Breast epithelium (tissue), 4 donors: ENCODE measurements at regions not wholly inside any gene's neighbourhood (a gene's known extent, or its start where the extent isn't known, plus 50 kb on each side); places are given as distances from the start of the nearest gene placed in this dataset.
"Not testable (repeated sequence)": the region's sequence is repeated elsewhere in the genome, so short reads cannot be mapped to it uniquely, and the experiment has no call there.

Experiments used
- DNase-seq, 2 donors: peaks; one replicate each; pipeline ENCODE4 v3.0.0-alpha.2; 2019; ENCODE audit warnings: low spot score in 2 of 2
- H3K27ac ChIP-seq, 2 donors: fragments of 200-600 bp; sonication (generic) in 1 of 2; one replicate each; pipeline ENCODE4 v1.5.1; 2016 to 2019; ENCODE audit warnings: mild to moderate bottlenecking in 1 of 2
- H3K27me3 ChIP-seq, 2 donors: fragments of 200-600 bp; sonication (generic) in 1 of 2; one replicate each; pipeline versions ENCODE4 v1.5.1 to v1.6.0; 2017 to 2019; ENCODE audit warnings: control low read depth in 1 of 2, mild to moderate bottlenecking in 1 of 2
- H3K36me3 ChIP-seq: fragments of 200-600 bp; one replicate; pipeline ENCODE4 v1.5.1; 2019
- H3K4me1 ChIP-seq, 2 donors: fragments of 200-600 bp; sonication (generic); one replicate each; pipeline ENCODE4 v1.5.1; 2016 to 2019; ENCODE audit warnings: control low read depth in 1 of 2
- H3K4me3 ChIP-seq, 3 donors: fragments of 200-600 bp; sonication (generic); 1 replicate in 2 of 3; 2 replicates in 1 of 3; pipeline ENCODE4 v1.5.1; 2016 to 2019; ENCODE audit warnings: mild to moderate bottlenecking in 3 of 3, moderate library complexity in 2 of 3
- H3K9me3 ChIP-seq, 2 donors: fragments of 200-600 bp; sonication (generic) in 1 of 2; one replicate each; pipeline ENCODE4 v1.5.1; 2016 to 2019; ENCODE audit warnings: control low read depth in 1 of 2
- POLR2A ChIP-seq: fragments of 450-650 bp; IDR thresholded peaks from one replicate; pipeline ENCODE4 v1.6.1; 2016; ENCODE audit warnings: antibody characterized with exemption, mild to moderate bottlenecking, moderate library complexity
- POLR2AphosphoS5 ChIP-seq, 3 donors: sonication (generic); formaldehyde crosslinking; IDR thresholded peaks; one replicate each; pipeline ENCODE4 v1.6.1; 2017; ENCODE audit warnings: antibody characterized with exemption in 3 of 3
- intact Hi-C: fragments of 100-400 bp; cut with DNase I; formaldehyde crosslinking; loops from one replicate; pipeline ENCODE4 v1.15.1; 2023; ENCODE audit warnings: low total_unique reads
- TF ChIP-seq, protein P1 (sequence below), 3 donors: fragments of 450-650 bp; IDR thresholded peaks; one replicate each; pipeline ENCODE4 v1.5.1; 2016 to 2017; ENCODE audit warnings: antibody characterized with exemption in 3 of 3, mild to moderate bottlenecking in 3 of 3, moderate library complexity in 3 of 3

DNA sequence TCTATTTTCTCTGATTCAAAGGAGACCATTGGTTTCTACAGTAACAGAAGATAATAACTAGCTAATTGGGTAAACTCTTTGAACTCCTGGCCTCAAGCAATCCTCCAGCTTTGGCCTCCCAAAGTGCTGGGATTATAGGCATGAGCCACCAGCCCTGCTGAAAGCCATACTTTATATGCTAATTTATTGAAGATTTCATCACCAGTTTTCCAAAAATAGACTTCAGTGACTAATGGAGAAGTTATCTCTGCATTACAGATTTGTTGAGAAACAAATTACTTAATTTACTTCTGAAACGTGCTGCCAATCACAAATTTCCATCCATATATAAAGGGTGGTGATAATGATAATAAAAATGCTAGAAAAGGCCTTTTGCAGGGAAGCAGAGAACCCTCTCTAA is 1758.1 kb upstream of the SEL1L start:
- Histone ChIP-seq H3K9me3 (no peaks in the 10 kb centered on the region), H3K27me3 (no peaks in the 10 kb centered on the region), H3K27ac (no peak overlapping the region), H3K4me3 (no peak overlapping the region), H3K4me1 (no peaks in the 10 kb centered on the region), H3K36me3 (no peaks in the 10 kb centered on the region)
- no peak for DNase-seq
- TF ChIP-seq, protein P1, sequence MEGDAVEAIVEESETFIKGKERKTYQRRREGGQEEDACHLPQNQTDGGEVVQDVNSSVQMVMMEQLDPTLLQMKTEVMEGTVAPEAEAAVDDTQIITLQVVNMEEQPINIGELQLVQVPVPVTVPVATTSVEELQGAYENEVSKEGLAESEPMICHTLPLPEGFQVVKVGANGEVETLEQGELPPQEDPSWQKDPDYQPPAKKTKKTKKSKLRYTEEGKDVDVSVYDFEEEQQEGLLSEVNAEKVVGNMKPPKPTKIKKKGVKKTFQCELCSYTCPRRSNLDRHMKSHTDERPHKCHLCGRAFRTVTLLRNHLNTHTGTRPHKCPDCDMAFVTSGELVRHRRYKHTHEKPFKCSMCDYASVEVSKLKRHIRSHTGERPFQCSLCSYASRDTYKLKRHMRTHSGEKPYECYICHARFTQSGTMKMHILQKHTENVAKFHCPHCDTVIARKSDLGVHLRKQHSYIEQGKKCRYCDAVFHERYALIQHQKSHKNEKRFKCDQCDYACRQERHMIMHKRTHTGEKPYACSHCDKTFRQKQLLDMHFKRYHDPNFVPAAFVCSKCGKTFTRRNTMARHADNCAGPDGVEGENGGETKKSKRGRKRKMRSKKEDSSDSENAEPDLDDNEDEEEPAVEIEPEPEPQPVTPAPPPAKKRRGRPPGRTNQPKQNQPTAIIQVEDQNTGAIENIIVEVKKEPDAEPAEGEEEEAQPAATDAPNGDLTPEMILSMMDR (IDR thresholded peaks at IDR 0.05): no peak
- TF ChIP-seq POLR2A (no peak), POLR2AphosphoS5 (IDR thresholded peaks at IDR 0.05) (no peak)
- intact Hi-C loops: no loop called here

DNA sequence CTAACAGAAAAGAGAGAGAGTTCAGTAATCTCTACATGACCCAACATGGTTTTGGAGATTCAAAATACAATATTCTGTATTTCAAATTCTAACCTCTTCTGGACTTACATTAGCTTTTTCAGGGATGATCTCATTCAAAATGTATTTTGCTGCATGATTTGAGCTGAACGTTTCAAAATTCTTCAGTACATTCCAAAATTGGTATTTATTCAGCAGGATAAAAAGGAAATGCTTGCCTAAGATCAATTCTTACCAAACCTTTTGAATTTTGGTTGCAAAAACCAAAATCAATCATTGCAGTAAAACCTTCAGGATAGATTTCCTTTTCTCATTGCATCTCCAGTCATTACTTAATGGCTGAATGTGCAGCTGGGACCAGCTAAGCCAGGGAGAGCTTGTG is 1761.3 kb upstream of the SEL1L start:
- DNase-seq: no peak
- H3K27me3 ChIP-seq: no peaks in the 10 kb centered on the region
- no peaks in the 10 kb centered on the region for H3K36me3 ChIP-seq
- intact Hi-C loops: no loop called here
- TF ChIP-seq POLR2AphosphoS5 (IDR thresholded peaks at IDR 0.05) (no peak), POLR2A (no peak)
- TF ChIP-seq, protein P1 (IDR thresholded peaks at IDR 0.05): no peak
- no peaks in the 10 kb centered on the region for H3K9me3 ChIP-seq
- H3K4me1 ChIP-seq: no peaks in the 10 kb centered on the region
- no peak overlapping the region for H3K4me3 ChIP-seq
- no peak overlapping the region for H3K27ac ChIP-seq

- H3K27me3 ChIP-seq: no peaks in the 10 kb centered on the region
- TF ChIP-seq, protein P1 (IDR thresholded peaks at IDR 0.05): no peak
- no peak for TF ChIP-seq POLR2A
- H3K27ac ChIP-seq: no peak overlapping the region
- no peak overlapping the region for H3K4me3 ChIP-seq
- intact Hi-C loops: no loop called here
- H3K36me3 ChIP-seq: no peaks in the 10 kb centered on the region
- no peaks in the 10 kb centered on the region for H3K9me3 ChIP-seq
- H3K4me1 ChIP-seq: no peaks in the 10 kb centered on the region
- no peak for DNase-seq
These were observed 1763.7 kb upstream of the SEL1L start for GRCh38 chr14:83297361-83297760.

DNA sequence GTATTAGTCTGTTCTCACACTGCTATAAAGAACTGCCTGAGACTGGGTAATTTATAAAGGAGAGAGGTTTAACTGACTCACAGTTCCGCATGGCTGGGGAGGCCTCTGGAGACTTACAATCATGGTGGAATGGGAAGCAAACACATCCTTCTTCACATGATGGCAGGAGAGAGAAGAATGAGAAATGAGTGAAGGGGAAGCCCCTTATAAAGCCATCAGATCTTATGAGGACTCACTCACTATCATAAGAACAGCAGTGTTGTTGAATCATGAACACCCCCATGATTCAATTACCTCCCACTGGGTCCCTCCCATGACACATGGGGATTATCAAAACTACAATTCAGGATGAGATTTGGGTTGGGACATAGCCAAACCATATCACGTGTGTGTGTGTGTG is 1764.4 kb upstream of the SEL1L start:
- DNase-seq, H3K9me3 ChIP-seq, H3K36me3 ChIP-seq, H3K27ac ChIP-seq, H3K27me3 ChIP-seq, H3K4me1 ChIP-seq, intact Hi-C loops, H3K4me3 ChIP-seq: not testable (repeated sequence)

DNA sequence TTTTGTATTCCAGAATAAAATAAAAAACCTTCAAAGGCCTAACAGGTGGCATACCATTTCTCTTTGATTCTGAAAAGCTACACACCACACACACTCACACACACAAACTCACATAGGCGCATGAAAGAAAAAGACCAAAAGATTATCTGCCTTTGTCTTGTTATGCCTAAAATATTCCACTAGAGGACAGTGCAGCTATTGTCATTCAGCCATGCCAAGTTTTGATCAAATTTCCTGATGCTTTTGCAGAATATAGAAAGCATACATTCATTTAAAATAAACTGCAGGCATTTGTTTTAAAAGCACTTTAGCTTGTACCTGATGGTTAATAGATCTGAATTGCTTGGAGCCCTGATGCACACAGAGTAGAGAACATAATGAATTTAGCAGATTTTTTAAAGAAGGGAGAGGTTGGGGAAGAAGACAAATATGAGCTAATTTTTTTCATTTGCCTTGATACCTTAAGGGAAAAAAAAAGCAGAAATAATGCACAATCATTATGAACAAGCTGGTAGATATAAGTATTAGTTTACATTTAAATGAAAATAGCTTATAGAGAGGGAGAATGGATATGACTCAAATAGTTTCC is 1766.9 kb upstream of the SEL1L start:
- Histone ChIP-seq H3K36me3 (no peaks in the 10 kb centered on the region), H3K27me3 (no peaks in the 10 kb centered on the region), H3K9me3 (no peaks in the 10 kb centered on the region), H3K4me3 (no peak overlapping the region), H3K4me1 (no peaks in the 10 kb centered on the region), H3K27ac (no peak overlapping the region)
- intact Hi-C loops: no loop called here
- no peak for DNase-seq
- TF ChIP-seq, protein P1 (IDR thresholded peaks at IDR 0.05): peak; percentile 70 to 84 (median 77)
- TF ChIP-seq POLR2AphosphoS5 (IDR thresholded peaks at IDR 0.05): no peak

- no peak for DNase-seq
- intact Hi-C loops: no loop called here
- TF ChIP-seq POLR2AphosphoS5 (IDR thresholded peaks at IDR 0.05): no peak
- TF ChIP-seq, protein P1 (IDR thresholded peaks at IDR 0.05): no peak
- no peak for TF ChIP-seq POLR2A
- Histone ChIP-seq H3K4me1 (no peaks in the 10 kb centered on the region), H3K4me3 (no peak overlapping the region), H3K9me3 (no peaks in the 10 kb centered on the region), H3K36me3 (no peaks in the 10 kb centered on the region), H3K27ac (no peak overlapping the region), H3K27me3 (no peaks in the 10 kb centered on the region)
These were observed 1768.1 kb upstream of the SEL1L start for GRCh38 chr14:83301791-83302190.
